Ishikawa (cell line): ENCODE measurements at regions not wholly inside any gene's neighbourhood (a gene's known extent, or its start where the extent isn't known, plus 50 kb on each side); places are given as distances from the start of the nearest gene placed in this dataset.

Experiments
- CEBPB ChIP-seq: IDR thresholded peaks from 2 replicates; pipeline ENCODE4 v1.6.1; 2012
- CREB1 ChIP-seq: IDR thresholded peaks from 2 replicates; pipeline ENCODE4 v1.6.1; 2012; ENCODE audit warnings: low read depth
- EGR1 ChIP-seq: IDR thresholded peaks from 2 replicates; pipeline ENCODE4 v1.6.1; 2012
- EP300 ChIP-seq: IDR thresholded peaks from 2 replicates; pipeline ENCODE4 v1.6.1; 2012; ENCODE audit warnings: borderline replicate concordance
- FOXM1 ChIP-seq: IDR thresholded peaks from 2 replicates; pipeline ENCODE4 v1.6.1; 2012; ENCODE audit warnings: low read depth, borderline replicate concordance
- NFIC ChIP-seq: IDR thresholded peaks from 2 replicates; pipeline ENCODE4 v1.6.1; 2012
- RAD21 ChIP-seq: IDR thresholded peaks from 2 replicates; pipeline ENCODE4 v1.6.1; 2012; ENCODE audit warnings: low read depth
- TAF1 ChIP-seq: IDR thresholded peaks from 2 replicates; pipeline ENCODE4 v1.6.1; 2012; ENCODE audit warnings: low read depth, mild to moderate bottlenecking
- TCF12 ChIP-seq: IDR thresholded peaks from 2 replicates; pipeline ENCODE4 v1.6.1; 2012; ENCODE audit warnings: low read depth
- TEAD4 ChIP-seq: IDR thresholded peaks from 2 replicates; pipeline ENCODE4 v1.6.1; 2012
- YY1 ChIP-seq: IDR thresholded peaks from 2 replicates; pipeline ENCODE4 v1.6.1; 2012; ENCODE audit warnings: low read depth
- ZBTB7A ChIP-seq: IDR thresholded peaks from 2 replicates; pipeline ENCODE4 v1.6.1; 2012; ENCODE audit warnings: low read depth
- TF ChIP-seq, protein P1 (sequence below): IDR thresholded peaks from 2 replicates; pipeline ENCODE4 v1.6.1; 2012; ENCODE audit warnings: low read depth, mild to moderate bottlenecking
- TF ChIP-seq, protein P2 (sequence below): IDR thresholded peaks from 2 replicates; pipeline ENCODE4 v1.6.1; 2012
- TF ChIP-seq, protein P3 (sequence below): IDR thresholded peaks from 2 replicates; pipeline ENCODE4 v1.6.1; 2012

DNA sequence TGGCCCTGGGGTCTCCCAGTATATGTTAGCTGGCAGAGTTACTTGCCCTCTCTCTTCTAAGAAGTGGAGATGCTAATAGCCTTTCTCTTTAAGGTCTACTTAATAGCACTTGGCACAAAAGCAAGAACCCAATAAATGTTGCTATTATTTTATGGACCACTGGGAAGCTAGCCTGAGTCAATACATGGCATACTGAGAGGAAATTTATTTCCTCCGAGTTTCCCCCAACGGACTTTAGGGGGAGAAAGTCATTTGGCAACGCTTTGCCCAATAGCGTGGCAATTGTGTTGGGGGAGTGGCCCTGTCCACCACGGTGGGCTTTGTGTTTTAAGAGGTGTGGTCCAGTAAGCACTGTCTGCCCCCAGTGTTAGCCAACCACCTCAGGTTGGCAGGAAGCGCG lies 87.4 kb upstream of the SMNDC1 start:
- TF ChIP-seq TAF1 (no peak), CREB1 (no peak), TEAD4 (no peak), ZBTB7A (no peak), RAD21 (no peak), FOXM1 (no peak), NFIC (no peak), TCF12 (no peak), CEBPB (no peak), EGR1 (no peak), YY1 (no peak)
- TF ChIP-seq, protein P1, sequence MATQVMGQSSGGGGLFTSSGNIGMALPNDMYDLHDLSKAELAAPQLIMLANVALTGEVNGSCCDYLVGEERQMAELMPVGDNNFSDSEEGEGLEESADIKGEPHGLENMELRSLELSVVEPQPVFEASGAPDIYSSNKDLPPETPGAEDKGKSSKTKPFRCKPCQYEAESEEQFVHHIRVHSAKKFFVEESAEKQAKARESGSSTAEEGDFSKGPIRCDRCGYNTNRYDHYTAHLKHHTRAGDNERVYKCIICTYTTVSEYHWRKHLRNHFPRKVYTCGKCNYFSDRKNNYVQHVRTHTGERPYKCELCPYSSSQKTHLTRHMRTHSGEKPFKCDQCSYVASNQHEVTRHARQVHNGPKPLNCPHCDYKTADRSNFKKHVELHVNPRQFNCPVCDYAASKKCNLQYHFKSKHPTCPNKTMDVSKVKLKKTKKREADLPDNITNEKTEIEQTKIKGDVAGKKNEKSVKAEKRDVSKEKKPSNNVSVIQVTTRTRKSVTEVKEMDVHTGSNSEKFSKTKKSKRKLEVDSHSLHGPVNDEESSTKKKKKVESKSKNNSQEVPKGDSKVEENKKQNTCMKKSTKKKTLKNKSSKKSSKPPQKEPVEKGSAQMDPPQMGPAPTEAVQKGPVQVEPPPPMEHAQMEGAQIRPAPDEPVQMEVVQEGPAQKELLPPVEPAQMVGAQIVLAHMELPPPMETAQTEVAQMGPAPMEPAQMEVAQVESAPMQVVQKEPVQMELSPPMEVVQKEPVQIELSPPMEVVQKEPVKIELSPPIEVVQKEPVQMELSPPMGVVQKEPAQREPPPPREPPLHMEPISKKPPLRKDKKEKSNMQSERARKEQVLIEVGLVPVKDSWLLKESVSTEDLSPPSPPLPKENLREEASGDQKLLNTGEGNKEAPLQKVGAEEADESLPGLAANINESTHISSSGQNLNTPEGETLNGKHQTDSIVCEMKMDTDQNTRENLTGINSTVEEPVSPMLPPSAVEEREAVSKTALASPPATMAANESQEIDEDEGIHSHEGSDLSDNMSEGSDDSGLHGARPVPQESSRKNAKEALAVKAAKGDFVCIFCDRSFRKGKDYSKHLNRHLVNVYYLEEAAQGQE: no peak
- TF ChIP-seq, protein P2, sequence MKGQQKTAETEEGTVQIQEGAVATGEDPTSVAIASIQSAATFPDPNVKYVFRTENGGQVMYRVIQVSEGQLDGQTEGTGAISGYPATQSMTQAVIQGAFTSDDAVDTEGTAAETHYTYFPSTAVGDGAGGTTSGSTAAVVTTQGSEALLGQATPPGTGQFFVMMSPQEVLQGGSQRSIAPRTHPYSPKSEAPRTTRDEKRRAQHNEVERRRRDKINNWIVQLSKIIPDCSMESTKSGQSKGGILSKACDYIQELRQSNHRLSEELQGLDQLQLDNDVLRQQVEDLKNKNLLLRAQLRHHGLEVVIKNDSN: no peak

DNA sequence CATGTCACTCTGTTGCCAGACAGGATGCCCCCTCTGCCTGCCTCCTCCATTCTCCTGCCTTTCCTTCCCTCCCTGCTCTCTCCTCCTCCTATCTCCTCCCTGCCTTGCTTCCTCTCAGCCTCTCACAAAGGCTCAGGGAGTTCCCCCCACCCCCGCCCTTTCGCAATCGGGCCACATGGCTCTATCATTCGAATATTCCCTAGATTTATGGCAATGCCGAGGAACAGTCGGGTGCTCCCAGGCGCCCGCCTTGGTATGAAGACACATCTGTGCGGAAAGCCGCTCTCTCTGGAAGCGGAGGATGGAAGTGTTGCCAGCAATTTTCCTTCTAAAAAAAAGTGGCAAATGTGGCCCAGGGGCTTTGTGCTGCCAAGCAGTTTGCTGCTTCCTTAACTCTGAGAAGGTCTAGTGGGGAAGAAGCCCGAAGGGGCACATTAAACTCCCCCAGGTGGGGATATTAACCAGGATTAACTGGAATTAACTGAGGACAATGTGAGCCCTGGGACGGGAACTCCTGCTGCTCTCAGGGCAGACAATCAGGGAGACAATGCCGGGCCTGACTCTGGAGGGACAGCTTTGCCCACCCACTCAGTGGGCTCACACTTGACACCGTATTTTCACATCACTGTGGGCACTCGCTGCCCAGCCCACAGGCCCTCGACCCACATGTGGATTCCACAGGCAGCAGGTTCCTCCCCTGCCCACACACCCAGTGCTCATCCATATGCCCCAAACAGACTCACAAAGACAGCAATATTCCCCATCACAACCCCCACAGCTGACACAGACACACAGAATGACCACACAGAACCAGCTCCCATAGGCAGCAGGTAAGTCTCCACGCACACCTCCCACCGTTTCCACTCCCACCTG lies 88.4 kb upstream of the SMNDC1 start:
- peak; percentile 87 for TF ChIP-seq CEBPB
- TF ChIP-seq RAD21: no peak

DNA sequence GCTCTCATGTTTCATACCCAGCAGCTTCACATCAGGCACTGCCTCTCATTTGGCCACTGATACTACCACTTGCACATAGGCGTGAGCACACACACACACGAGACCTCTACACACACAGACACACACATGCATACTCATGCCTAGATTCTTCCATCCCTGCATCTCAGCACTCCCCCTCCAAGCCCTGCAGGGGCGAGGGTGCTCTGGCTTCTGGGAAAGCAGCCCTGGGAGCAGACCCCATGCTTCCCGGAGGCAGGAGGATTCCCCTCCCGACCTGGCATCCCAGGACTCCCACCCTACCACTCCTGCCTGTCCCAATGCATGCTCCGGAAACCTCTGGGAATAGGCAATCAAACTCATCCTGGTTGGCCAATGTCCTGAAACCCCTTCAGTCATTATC lies 89.1 kb upstream of the SMNDC1 start:
- TF ChIP-seq TAF1 (no peak), TEAD4 (no peak), CREB1 (no peak), RAD21 (no peak), NFIC (no peak), FOXM1 (no peak), CEBPB (no peak), EP300 (no peak), YY1 (no peak), TCF12 (no peak), ZBTB7A (no peak), EGR1 (no peak)
- TF ChIP-seq, protein P1: no peak
- TF ChIP-seq, protein P2: no peak
- TF ChIP-seq, protein P3, sequence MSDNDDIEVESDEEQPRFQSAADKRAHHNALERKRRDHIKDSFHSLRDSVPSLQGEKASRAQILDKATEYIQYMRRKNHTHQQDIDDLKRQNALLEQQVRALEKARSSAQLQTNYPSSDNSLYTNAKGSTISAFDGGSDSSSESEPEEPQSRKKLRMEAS: no peak

DNA sequence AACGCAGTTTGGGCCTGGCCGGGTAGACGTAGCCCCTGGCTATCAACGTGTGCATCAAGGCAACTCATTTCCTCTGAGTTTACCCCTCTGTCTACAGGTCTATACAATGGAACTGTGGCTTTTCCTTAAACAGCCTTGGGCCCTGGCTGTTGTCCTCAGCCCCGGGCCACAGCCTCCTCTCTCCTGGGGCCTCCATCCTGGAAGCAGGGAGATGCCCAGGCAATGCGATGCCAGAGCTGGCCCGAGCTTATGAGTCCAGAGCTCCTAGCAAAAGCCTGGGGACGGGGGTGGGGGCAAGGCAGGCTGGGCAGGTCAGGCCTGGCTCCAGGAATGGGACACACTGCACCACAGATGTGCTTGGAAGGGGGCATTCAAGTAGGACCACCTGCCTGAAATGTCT lies 89.6 kb upstream of the SMNDC1 start:
- TF ChIP-seq TCF12: no peak
- no peak for TF ChIP-seq EGR1
- TF ChIP-seq CEBPB: no peak
- TF ChIP-seq RAD21: no peak
- TF ChIP-seq FOXM1: no peak
- TF ChIP-seq, protein P2: no peak
- no peak for TF ChIP-seq TEAD4
- no peak for TF ChIP-seq TAF1
- TF ChIP-seq, protein P3: no peak
- no peak for TF ChIP-seq YY1
- TF ChIP-seq, protein P1: no peak
- no peak for TF ChIP-seq NFIC
- no peak for TF ChIP-seq CREB1
